ENCODE measurements at regions not wholly inside any gene's neighbourhood (a gene's known extent, or its start where the extent isn't known, plus 50 kb on each side); places are given as distances from the start of the nearest gene placed in this dataset.

DNA sequence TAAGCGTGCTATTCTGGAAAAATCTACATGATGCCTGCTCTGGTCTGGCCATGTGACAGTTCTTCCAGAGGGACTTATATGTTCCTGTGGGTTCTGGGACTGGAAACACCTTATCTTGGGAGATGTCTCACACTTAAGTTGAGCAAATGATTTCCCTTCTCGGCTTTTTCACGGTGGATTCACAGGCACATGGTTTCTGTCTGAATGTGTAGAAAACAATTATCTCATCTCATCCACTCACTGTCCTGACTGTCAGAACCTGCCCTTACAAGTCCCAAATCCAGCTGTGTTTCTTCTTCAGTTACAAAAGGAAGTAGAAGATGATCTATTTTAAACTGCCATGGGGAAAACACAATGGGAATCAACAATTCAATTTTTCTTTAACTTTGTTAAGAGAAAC lies 184.0 kb downstream of the SYK start:
- TF ChIP-seq, protein P1, sequence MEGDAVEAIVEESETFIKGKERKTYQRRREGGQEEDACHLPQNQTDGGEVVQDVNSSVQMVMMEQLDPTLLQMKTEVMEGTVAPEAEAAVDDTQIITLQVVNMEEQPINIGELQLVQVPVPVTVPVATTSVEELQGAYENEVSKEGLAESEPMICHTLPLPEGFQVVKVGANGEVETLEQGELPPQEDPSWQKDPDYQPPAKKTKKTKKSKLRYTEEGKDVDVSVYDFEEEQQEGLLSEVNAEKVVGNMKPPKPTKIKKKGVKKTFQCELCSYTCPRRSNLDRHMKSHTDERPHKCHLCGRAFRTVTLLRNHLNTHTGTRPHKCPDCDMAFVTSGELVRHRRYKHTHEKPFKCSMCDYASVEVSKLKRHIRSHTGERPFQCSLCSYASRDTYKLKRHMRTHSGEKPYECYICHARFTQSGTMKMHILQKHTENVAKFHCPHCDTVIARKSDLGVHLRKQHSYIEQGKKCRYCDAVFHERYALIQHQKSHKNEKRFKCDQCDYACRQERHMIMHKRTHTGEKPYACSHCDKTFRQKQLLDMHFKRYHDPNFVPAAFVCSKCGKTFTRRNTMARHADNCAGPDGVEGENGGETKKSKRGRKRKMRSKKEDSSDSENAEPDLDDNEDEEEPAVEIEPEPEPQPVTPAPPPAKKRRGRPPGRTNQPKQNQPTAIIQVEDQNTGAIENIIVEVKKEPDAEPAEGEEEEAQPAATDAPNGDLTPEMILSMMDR (conservative IDR thresholded peaks at IDR 0.05; ENCODE audit: low read depth, low read length) = no peak
- TF ChIP-seq EZH2 (IDR thresholded peaks at IDR 0.05; ENCODE audit: borderline replicate concordance, low read depth, low read length, poor library complexity, severe bottlenecking) = no peak
